GM23338 (cell line): ENCODE measurements at regions not wholly inside any gene's neighbourhood (a gene's known extent, or its start where the extent isn't known, plus 50 kb on each side); places are given as distances from the start of the nearest gene placed in this dataset. TPM values are rescaled to one million over a fixed set of nuclear protein-coding genes. Genes with fewer than 3 reads are reported as not detected.

ENCODE experiments used
- CTCF ChIP-seq, 2 experiments: fragments of 200-600 bp in 1 of 2; sonication (generic) in 1 of 2; conservative IDR thresholded peaks; 2 replicates each; pipeline versions ENCODE4 v1.5.1 to v1.6.1; 2016 to 2017; ENCODE audit warnings: antibody characterized with exemption in 2 of 2, low read depth in 2 of 2, mild to moderate bottlenecking in 2 of 2, moderate library complexity in 1 of 2
- NANOG ChIP-seq: IDR thresholded peaks from 2 replicates; pipeline ENCODE4 v1.6.1; 2016; ENCODE audit warnings: antibody characterized with exemption, borderline replicate concordance
- small RNA-seq: library from RNA; depleted of rRNA; stranded (forward); fragments of <200 nt; gene quantifications from one replicate; pipeline ENCODE3, GENCODE V24; 2014; ENCODE audit warnings: low replicate concordance

GRCh38 chr5:83776437-83777031, 55.9 kb upstream of the HAPLN1 start (continued):
- no peak for TF ChIP-seq CTCF (conservative IDR thresholded peaks at IDR 0.05; ENCODE audit: low read depth in 2 of 2)
- TF ChIP-seq NANOG: no peak

Small RNA genes lying in the stretch of these regions (small RNA-seq; reads per million reads assigned to genes)
- not detected for gene RNU4-11P
